ENCODE measurements at regions not wholly inside any gene's neighbourhood (a gene's known extent, or its start where the extent isn't known, plus 50 kb on each side); places are given as distances from the start of the nearest gene placed in this dataset.

- TF ChIP-seq CTCF (IDR thresholded peaks at IDR 0.05; ENCODE audit: insufficient read depth, low read length, poor library complexity, severe bottlenecking) (no peak), EZH2phosphoT487 (conservative IDR thresholded peaks at IDR 0.05; ENCODE audit: low read length) (no peak)
Observed at GRCh38 chr13:88592105-88592504, 920.9 kb downstream of the SLITRK5 start.
